GM19351 (cell line): ENCODE measurements at regions not wholly inside any gene's neighbourhood (a gene's known extent, or its start where the extent isn't known, plus 50 kb on each side); places are given as distances from the start of the nearest gene placed in this dataset.

Experiments
- ATAC-seq: cut with Tn5 transposase; IDR thresholded peaks from one replicate; pipeline ENCODE4 v1.9.1; 2021; ENCODE audit warnings: mild to moderate bottlenecking, moderate library complexity; ENCODE audit not compliant: unreplicated experiment

GRCh38 chr18:67621906-67622305, 105.4 kb upstream of the DSEL start:
- no peak for ATAC-seq

- ATAC-seq = no peak
Observed at GRCh38 chr18:67621049-67621713, 104.7 kb upstream of the DSEL start.

GRCh38 chr18:67618061-67618460, 101.5 kb upstream of the DSEL start:
- no peak for ATAC-seq

GRCh38 chr18:67615876-67616275, 99.4 kb upstream of the DSEL start:
- no peak for ATAC-seq

- no peak for ATAC-seq
Observed at GRCh38 chr18:67613731-67614130, 97.2 kb upstream of the DSEL start.

GRCh38 chr18:67612281-67612680, 95.8 kb upstream of the DSEL start:
- no peak for ATAC-seq

GRCh38 chr18:67608615-67609273, 92.2 kb upstream of the DSEL start:
- ATAC-seq = no peak

- no peak for ATAC-seq
Observed at GRCh38 chr18:67608191-67608590, 91.7 kb upstream of the DSEL start.

GRCh38 chr18:67600181-67601180, 84.0 kb upstream of the DSEL start:
- ATAC-seq = no peak

GRCh38 chr18:67599277-67599676, 82.8 kb upstream of the DSEL start:
- no peak for ATAC-seq

- no peak for ATAC-seq
Observed at GRCh38 chr18:67597759-67598158, 81.2 kb upstream of the DSEL start.

- ATAC-seq = no peak
Observed at GRCh38 chr18:67596003-67596402, 79.5 kb upstream of the DSEL start.

- no peak for ATAC-seq
Observed at GRCh38 chr18:67590571-67591141, 74.1 kb upstream of the DSEL start.

- ATAC-seq = no peak
Observed at GRCh38 chr18:67589325-67589724, 72.8 kb upstream of the DSEL start.

GRCh38 chr18:67586101-67586500, 69.6 kb upstream of the DSEL start:
- no peak for ATAC-seq

GRCh38 chr18:67583621-67584020, 67.1 kb upstream of the DSEL start:
- no peak for ATAC-seq

- no peak for ATAC-seq
Observed at GRCh38 chr18:67582488-67582887, 66.0 kb upstream of the DSEL start.

- ATAC-seq = no peak
Observed at GRCh38 chr18:67581178-67581577, 64.7 kb upstream of the DSEL start.

- no peak for ATAC-seq
Observed at GRCh38 chr18:67577386-67577785, 60.9 kb upstream of the DSEL start.

GRCh38 chr18:67574749-67575148, 58.2 kb upstream of the DSEL start:
- ATAC-seq = no peak

- ATAC-seq = no peak
Observed at GRCh38 chr18:67568166-67568565, 51.6 kb upstream of the DSEL start.
